ENCODE measurements at regions not wholly inside any gene's neighbourhood (a gene's known extent, or its start where the extent isn't known, plus 50 kb on each side); places are given as distances from the start of the nearest gene placed in this dataset.

DNA sequence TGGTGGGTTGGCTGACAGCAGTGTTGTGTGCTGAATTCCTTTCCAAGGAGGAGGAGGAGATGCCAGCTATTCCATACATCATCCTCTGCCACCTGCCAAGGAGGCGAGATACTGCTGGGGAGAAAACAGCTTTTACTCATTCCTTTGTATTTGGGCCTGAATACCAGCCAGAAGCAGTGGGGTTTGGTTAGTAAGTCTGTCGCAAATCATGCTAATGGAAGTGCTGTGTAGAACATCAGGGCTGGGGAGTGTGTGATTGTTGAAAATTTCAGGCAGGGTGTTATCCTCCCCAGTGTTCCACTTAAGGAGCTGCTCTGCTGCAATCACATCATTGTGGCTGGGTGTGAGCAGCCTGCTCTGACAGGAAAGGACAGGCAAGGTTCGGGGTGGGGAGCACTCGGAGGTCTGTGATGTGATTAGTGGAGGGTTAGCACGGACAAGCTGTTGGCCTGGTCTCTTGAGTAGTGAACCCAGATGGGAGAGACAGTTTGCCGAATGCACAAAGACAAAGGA is 128.2 kb upstream of the DLX2 start:
- peaks cover 23% of the 10 kb centered on the region for H3K27me3 ChIP-seq (replicated peaks; ENCODE audit: insufficient read depth, low read depth, low read length, poor library complexity)
- DNase-seq (ENCODE audit: low spot score): no peak
- no peaks in the 10 kb centered on the region for H3K4me1 ChIP-seq (ENCODE audit: insufficient read depth, low read length, poor library complexity, severe bottlenecking)
- ChIA-PET POLR2A (ENCODE audit: low non-redundant PET) (no interaction called here), CTCF (no interaction called here)
- intact Hi-C loops (cut with micrococcal nuclease; ENCODE audit: unreplicated experiment): no loop called here
- TF ChIP-seq EZH2 (IDR thresholded peaks at IDR 0.05; ENCODE audit: borderline replicate concordance, low read depth, low read length, poor library complexity, severe bottlenecking): no peak
- TF ChIP-seq, protein P1, sequence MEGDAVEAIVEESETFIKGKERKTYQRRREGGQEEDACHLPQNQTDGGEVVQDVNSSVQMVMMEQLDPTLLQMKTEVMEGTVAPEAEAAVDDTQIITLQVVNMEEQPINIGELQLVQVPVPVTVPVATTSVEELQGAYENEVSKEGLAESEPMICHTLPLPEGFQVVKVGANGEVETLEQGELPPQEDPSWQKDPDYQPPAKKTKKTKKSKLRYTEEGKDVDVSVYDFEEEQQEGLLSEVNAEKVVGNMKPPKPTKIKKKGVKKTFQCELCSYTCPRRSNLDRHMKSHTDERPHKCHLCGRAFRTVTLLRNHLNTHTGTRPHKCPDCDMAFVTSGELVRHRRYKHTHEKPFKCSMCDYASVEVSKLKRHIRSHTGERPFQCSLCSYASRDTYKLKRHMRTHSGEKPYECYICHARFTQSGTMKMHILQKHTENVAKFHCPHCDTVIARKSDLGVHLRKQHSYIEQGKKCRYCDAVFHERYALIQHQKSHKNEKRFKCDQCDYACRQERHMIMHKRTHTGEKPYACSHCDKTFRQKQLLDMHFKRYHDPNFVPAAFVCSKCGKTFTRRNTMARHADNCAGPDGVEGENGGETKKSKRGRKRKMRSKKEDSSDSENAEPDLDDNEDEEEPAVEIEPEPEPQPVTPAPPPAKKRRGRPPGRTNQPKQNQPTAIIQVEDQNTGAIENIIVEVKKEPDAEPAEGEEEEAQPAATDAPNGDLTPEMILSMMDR (conservative IDR thresholded peaks at IDR 0.05; ENCODE audit: low read depth, low read length): no peak
- H3K27ac ChIP-seq (ENCODE audit: low read depth, low read length, poor library complexity, severe bottlenecking): no peak overlapping the region
- H3K9me3 ChIP-seq (ENCODE audit: low read depth, low read length, poor library complexity, severe bottlenecking): no peaks in the 10 kb centered on the region
- no peaks in the 10 kb centered on the region for H3K36me3 ChIP-seq (ENCODE audit: insufficient read depth, low read length, poor library complexity, severe bottlenecking)
- no peak overlapping the region for H3K4me3 ChIP-seq (ENCODE audit: low read depth, low read length, poor library complexity, severe bottlenecking)
- no TSS peak for BruUV-seq (replicated peaks)

DNA sequence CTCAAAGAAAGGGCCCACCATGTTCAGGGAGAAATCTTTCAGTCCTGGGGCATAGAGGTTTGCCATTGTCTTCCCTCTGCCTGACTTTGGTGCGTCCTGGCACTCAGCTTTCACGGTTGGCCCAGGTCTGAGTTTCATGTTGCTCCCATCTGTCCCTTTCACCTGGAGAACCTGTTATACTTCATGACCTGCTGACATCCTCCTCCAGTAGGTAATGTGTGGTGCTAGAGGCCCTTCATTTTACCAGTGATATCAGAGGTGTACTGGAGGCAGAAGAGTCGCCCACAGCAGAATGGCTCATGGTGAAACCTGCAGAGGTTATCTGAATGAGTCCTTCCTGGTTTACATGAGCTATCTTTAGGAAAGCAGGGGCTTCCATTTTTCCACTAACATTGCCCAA is 128.8 kb upstream of the DLX2 start:
- no peaks in the 10 kb centered on the region for H3K9me3 ChIP-seq (ENCODE audit: low read depth, low read length, poor library complexity, severe bottlenecking)
- ChIA-PET POLR2A (ENCODE audit: low non-redundant PET) (no interaction called here), CTCF (no interaction called here)
- no peak for TF ChIP-seq EZH2 (IDR thresholded peaks at IDR 0.05; ENCODE audit: borderline replicate concordance, low read depth, low read length, poor library complexity, severe bottlenecking)
- TF ChIP-seq, protein P1 (conservative IDR thresholded peaks at IDR 0.05; ENCODE audit: low read depth, low read length): no peak
- no peaks in the 10 kb centered on the region for H3K36me3 ChIP-seq (ENCODE audit: insufficient read depth, low read length, poor library complexity, severe bottlenecking)
- BruUV-seq (replicated peaks): no TSS peak
- H3K27me3 ChIP-seq (replicated peaks; ENCODE audit: insufficient read depth, low read depth, low read length, poor library complexity): peaks cover 28% of the 10 kb centered on the region
- no peak for DNase-seq (ENCODE audit: low spot score)
- no peaks in the 10 kb centered on the region for H3K4me1 ChIP-seq (ENCODE audit: insufficient read depth, low read length, poor library complexity, severe bottlenecking)
- H3K27ac ChIP-seq (ENCODE audit: low read depth, low read length, poor library complexity, severe bottlenecking): no peak overlapping the region
- H3K4me3 ChIP-seq (ENCODE audit: low read depth, low read length, poor library complexity, severe bottlenecking): no peak overlapping the region
- intact Hi-C loops (cut with micrococcal nuclease; ENCODE audit: unreplicated experiment): no loop called here

GRCh38 chr2:172232708-172233396 is 130.2 kb upstream of the DLX2 start:
- ChIA-PET POLR2A (ENCODE audit: low non-redundant PET) (no interaction called here), CTCF (no interaction called here)
- no peaks in the 10 kb centered on the region for H3K36me3 ChIP-seq (ENCODE audit: insufficient read depth, low read length, poor library complexity, severe bottlenecking)
- no peaks in the 10 kb centered on the region for H3K4me1 ChIP-seq (ENCODE audit: insufficient read depth, low read length, poor library complexity, severe bottlenecking)
- H3K4me3 ChIP-seq (ENCODE audit: low read depth, low read length, poor library complexity, severe bottlenecking): no peak overlapping the region
- H3K9me3 ChIP-seq (ENCODE audit: low read depth, low read length, poor library complexity, severe bottlenecking): no peaks in the 10 kb centered on the region
- no peak for TF ChIP-seq EZH2 (IDR thresholded peaks at IDR 0.05; ENCODE audit: borderline replicate concordance, low read depth, low read length, poor library complexity, severe bottlenecking)
- TF ChIP-seq, protein P1 (conservative IDR thresholded peaks at IDR 0.05; ENCODE audit: low read depth, low read length): no peak
- no peak overlapping the region for H3K27ac ChIP-seq (ENCODE audit: low read depth, low read length, poor library complexity, severe bottlenecking)
- H3K27me3 ChIP-seq (replicated peaks; ENCODE audit: insufficient read depth, low read depth, low read length, poor library complexity): peaks cover 37% of the 10 kb centered on the region
- no peak for DNase-seq (ENCODE audit: low spot score)
- intact Hi-C loops (cut with micrococcal nuclease; ENCODE audit: unreplicated experiment): no loop called here
- BruUV-seq (replicated peaks): no TSS peak
